ENCODE measurements at regions not wholly inside any gene's neighbourhood (a gene's known extent, or its start where the extent isn't known, plus 50 kb on each side); places are given as distances from the start of the nearest gene placed in this dataset.

GRCh38 chrX:17285983-17286382, 89.0 kb upstream of the NHS start:
- no peak for TF ChIP-seq CTCF (conservative IDR thresholded peaks at IDR 0.05; ENCODE audit: low read depth, low read length)
- no peak for TF ChIP-seq POLR2A (IDR thresholded peaks at IDR 0.05; ENCODE audit: low read depth, low read length)
- TF ChIP-seq RAD21 (IDR thresholded peaks at IDR 0.05; ENCODE audit: low read length) = no peak
- TF ChIP-seq CHD1 (IDR thresholded peaks at IDR 0.05; ENCODE audit: low read depth, low read length) = no peak
- TF ChIP-seq USF2 (IDR thresholded peaks at IDR 0.05; ENCODE audit: low read depth, low read length) = no peak
- peak; percentile 80 for TF ChIP-seq MAFK (IDR thresholded peaks at IDR 0.05; ENCODE audit: low read depth, low read length)
- TF ChIP-seq CEBPB (IDR thresholded peaks at IDR 0.05; ENCODE audit: low read depth, low read length) = no peak
